ENCODE measurements at regions not wholly inside any gene's neighbourhood (a gene's known extent, or its start where the extent isn't known, plus 50 kb on each side); places are given as distances from the start of the nearest gene placed in this dataset.

DNA sequence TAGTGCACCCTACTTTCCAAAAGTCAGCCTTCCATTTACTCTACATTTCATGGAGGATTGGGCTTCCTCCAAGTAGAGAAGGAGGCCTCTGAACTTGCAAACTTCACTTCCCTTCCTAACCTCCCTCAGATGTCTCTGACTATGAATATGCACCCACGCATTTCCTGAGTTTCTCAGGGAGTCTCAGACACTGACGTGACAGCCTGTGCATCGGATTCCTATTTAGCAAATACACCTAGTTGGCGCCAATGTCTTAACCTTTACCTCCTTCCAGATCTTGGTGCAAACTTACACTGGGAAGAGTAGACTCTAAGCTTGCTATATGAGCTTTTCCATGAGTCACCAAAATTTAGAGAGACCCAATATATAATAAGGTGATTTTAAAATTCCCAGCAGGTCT lies 920.1 kb upstream of the AUTS2 start:
- Histone ChIP-seq H4K20me1 (replicated peaks in 1 of 2; ENCODE audit: control insufficient read depth in 1 of 2, insufficient read depth in 2 of 2, low read length in 2 of 2) (no peaks in the 10 kb centered on the region), H2BK20ac (ENCODE audit: low read length) (no peak overlapping the region), H4K5ac (ENCODE audit: insufficient read length, low read depth, low read length) (no peak overlapping the region), H3K14ac (ENCODE audit: insufficient read length) (no peak overlapping the region), H3K79me2 (ENCODE audit: control insufficient read depth in 1 of 2, insufficient read depth in 2 of 2, low read length in 2 of 2) (no peaks in the 10 kb centered on the region), H3K4ac (replicated peaks; ENCODE audit: insufficient read length, low read depth, low read length) (no peak overlapping the region), H3K23me2 (ENCODE audit: low read depth, low read length) (no peaks in the 10 kb centered on the region), H3K79me1 (ENCODE audit: low read depth, low read length) (no peaks in the 10 kb centered on the region), H3K4me1 (replicated peaks in 1 of 4; ENCODE audit: control insufficient read depth in 3 of 4, insufficient read depth in 4 of 4, low read length in 3 of 4) (no peaks in the 10 kb centered on the region), H4K91ac (replicated peaks; ENCODE audit: insufficient read length, low read length) (no peak overlapping the region), H3K18ac (ENCODE audit: extremely low read depth, low read length) (no peak overlapping the region), H3K56ac (replicated peaks; ENCODE audit: insufficient read length, low read depth, low read length) (no peak overlapping the region), H2BK12ac (ENCODE audit: low read depth, low read length) (no peak overlapping the region), H2BK15ac (ENCODE audit: low read length) (no peak overlapping the region), H2BK5ac (ENCODE audit: low read depth, low read length) (no peak overlapping the region), H2BK120ac (replicated peaks; ENCODE audit: low read depth, low read length) (no peak overlapping the region), H2AK5ac (ENCODE audit: low read depth, low read length) (no peak overlapping the region), H3K27me3 (replicated peaks in 1 of 4; ENCODE audit: control insufficient read depth in 3 of 4, extremely low read depth in 1 of 4, insufficient read depth in 3 of 4, low read length in 3 of 4) (no peaks in the 10 kb centered on the region), H3K27ac (ENCODE audit: low read depth, low read length) (no peak overlapping the region), H3K23ac (ENCODE audit: insufficient read length) (no peak overlapping the region), H3K9me3 (ENCODE audit: insufficient read depth in 2 of 2, low read depth in 1 of 2, low read length in 1 of 2) (no peaks in the 10 kb centered on the region), H3K4me2 (ENCODE audit: insufficient read depth in 1 of 2, low read depth in 2 of 2, low read length in 2 of 2) (no peak overlapping the region), H3K36me3 (ENCODE audit: control insufficient read depth in 2 of 4, insufficient read depth in 4 of 4, low read length in 3 of 4) (no peaks in the 10 kb centered on the region), H4K8ac (ENCODE audit: extremely low read depth, insufficient read depth, low read length) (no peak overlapping the region), H3K4me3 (ENCODE audit: extremely low read depth in 1 of 4, insufficient read depth in 2 of 4, low read depth in 3 of 4, low read length in 4 of 4) (no peak overlapping the region), H3K9ac (replicated peaks in 1 of 4; ENCODE audit: extremely low read depth in 1 of 4, low read depth in 3 of 4, low read length in 3 of 4) (no peak overlapping the region), H2AFZ (ENCODE audit: low read length) (no peak overlapping the region)
- TF ChIP-seq CREB1 (IDR thresholded peaks at IDR 0.05) (no peak), KDM1A (IDR thresholded peaks at IDR 0.05; ENCODE audit: borderline replicate concordance, low read length) (no peak), NRF1 (IDR thresholded peaks at IDR 0.05; ENCODE audit: low read depth, low read length) (no peak), ASH2L (IDR thresholded peaks at IDR 0.05; ENCODE audit: low read length) (no peak), GABPA (IDR thresholded peaks at IDR 0.05; ENCODE audit: borderline replicate concordance, insufficient read depth, low read length) (no peak), ZNF274 (IDR thresholded peaks at IDR 0.05; ENCODE audit: borderline replicate concordance, extremely low read depth, low read length) (no peak)
- ChIA-PET POLR2A (ENCODE audit: partially characterized antibody) (no interaction called here), CTCF (ENCODE audit: partially characterized antibody) (no interaction called here)
- FAIRE-seq (no peak), DNase-seq (ENCODE audit: low read depth in 1 of 2, low spot score in 2 of 2) (no peak)
- 90% methylated on average over 4 of the region's 4 CpGs; no CpG with 5 or more reads in 1 of the 2 experiments for WGBS, 2 experiments (ENCODE audit: extremely low coverage in 1 of 2, insufficient coverage in 1 of 2, insufficient read length in 1 of 2, insufficient replicate concordance in 2 of 2, low coverage in 1 of 2, low lambda C conversion rate in 2 of 2, missing lambda C conversion rate in 1 of 2)

Measured in H1 (cell line).